NB4 (cell line): ENCODE measurements at regions not wholly inside any gene's neighbourhood (a gene's known extent, or its start where the extent isn't known, plus 50 kb on each side); places are given as distances from the start of the nearest gene placed in this dataset.

Source experiments
- DNase-seq: peaks from one replicate; pipeline ENCODE4 v3.0.0; 2010; ENCODE audit warnings: low read depth
- H3K4me3 ChIP-seq: one replicate; pipeline ENCODE4 v1.5.1; 2011; ENCODE audit warnings: mild to moderate bottlenecking, low read depth, low read length, moderate library complexity
- CTCF ChIP-seq: IDR thresholded peaks from one replicate; pipeline ENCODE4 v1.5.1; 2012; ENCODE audit warnings: low read depth, low read length
- MAX ChIP-seq: IDR thresholded peaks from 2 replicates; pipeline ENCODE4 v1.6.1; 2011; ENCODE audit warnings: low read depth, low read length
- MYC ChIP-seq: IDR thresholded peaks from 2 replicates; pipeline ENCODE4 v1.6.1; 2011; ENCODE audit warnings: low read depth, low read length
- POLR2A ChIP-seq: IDR thresholded peaks from 2 replicates; pipeline ENCODE4 v1.6.1; 2011; ENCODE audit warnings: mild to moderate bottlenecking; ENCODE audit not compliant: insufficient read length; ENCODE audit errors: extremely low read depth

- no peak for DNase-seq
- no peak overlapping the region for H3K4me3 ChIP-seq
- TF ChIP-seq CTCF = no peak
- no peak for TF ChIP-seq POLR2A
- no peak for TF ChIP-seq MYC
- no peak for TF ChIP-seq MAX
Measured at GRCh38 chr1:221190249-221190648, 311.0 kb downstream of the HLX start.

- H3K4me3 ChIP-seq = no peak overlapping the region
- no peak for TF ChIP-seq POLR2A
- TF ChIP-seq MAX = no peak
- TF ChIP-seq CTCF = no peak
- TF ChIP-seq MYC = no peak
- DNase-seq = no peak
Measured at GRCh38 chr1:221192055-221192454, 312.8 kb downstream of the HLX start.

- no peak overlapping the region for H3K4me3 ChIP-seq
- no peak for TF ChIP-seq CTCF
- no peak for TF ChIP-seq MAX
- TF ChIP-seq POLR2A = no peak
- TF ChIP-seq MYC = no peak
- no peak for DNase-seq
Measured at GRCh38 chr1:221200464-221200863, 321.2 kb downstream of the HLX start.

GRCh38 chr1:221201773-221202172 lies 322.5 kb downstream of the HLX start:
- H3K4me3 ChIP-seq = no peak overlapping the region
- DNase-seq = no peak
- no peak for TF ChIP-seq POLR2A
- no peak for TF ChIP-seq MAX
- no peak for TF ChIP-seq CTCF
- no peak for TF ChIP-seq MYC

- H3K4me3 ChIP-seq = no peak overlapping the region
- peak; percentile 73 for DNase-seq
- TF ChIP-seq POLR2A (no peak), MAX (0 out of 2 replicates have a peak, but pooled peaks have one; percentile 5), MYC (no peak), CTCF (peak; percentile 87)
Measured at GRCh38 chr1:221203224-221204054, 324.2 kb downstream of the HLX start.
